Naive thymus-derived CD8-positive, alpha-beta T cell (primary cell): ENCODE measurements at regions not wholly inside any gene's neighbourhood (a gene's known extent, or its start where the extent isn't known, plus 50 kb on each side); places are given as distances from the start of the nearest gene placed in this dataset.
"Not testable (repeated sequence)": the region's sequence is repeated elsewhere in the genome, so short reads cannot be mapped to it uniquely, and the experiment has no call there.

Source experiments
- ATAC-seq, 2 donors: fragments of 150-1000 bp; cut with Tn5 transposase in 1 of 2; sonication (Bioruptor Pico), chemical (Tn5 transposase) in 1 of 2; 1 replicate in 1 of 2; 2 replicates in 1 of 2; pipeline ENCODE4 v1.10.0; 2021; ENCODE audit warnings: mild to moderate bottlenecking in 2 of 2, moderate library complexity in 2 of 2
- POLR2A ChIA-PET: fragments of 350-600 bp; sonication (Branson Sonifier 250); formaldehyde crosslinking; loops from one replicate; lab custom pipeline; 2021; ENCODE audit warnings: antibody characterized with exemption; lab: Charles Lee
- DNase-seq, 10 donors: peaks; one replicate each; pipeline versions ENCODE4 v3.0.0 to v3.0.0-alpha.2; 2020 to 2022
- H3K27ac Mint-ChIP-seq, 10 donors: one replicate each; pipeline ENCODE4 v1.8.0; 2020 to 2022; ENCODE audit warnings: mild to moderate bottlenecking in 10 of 10, mixed read lengths in 10 of 10, moderate library complexity in 4 of 10, inconsistent platforms in 1 of 10
- H3K27me3 Mint-ChIP-seq, 5 donors: one replicate each; pipeline ENCODE4 v1.8.0; 2021 to 2022; ENCODE audit warnings: mixed read lengths in 5 of 5
- H3K36me3 Mint-ChIP-seq, 3 donors: one replicate each; pipeline ENCODE4 v1.8.0; 2020 to 2022; ENCODE audit warnings: mixed read lengths in 3 of 3, mild to moderate bottlenecking in 2 of 3, inconsistent platforms in 1 of 3
- H3K4me1 Mint-ChIP-seq, 4 donors: one replicate each; pipeline ENCODE4 v1.8.0; 2021 to 2022; ENCODE audit warnings: mixed read lengths in 4 of 4
- H3K4me3 Mint-ChIP-seq, 10 donors: one replicate each; pipeline ENCODE4 v1.8.0; 2020 to 2022; ENCODE audit warnings: mild to moderate bottlenecking in 10 of 10, mixed read lengths in 10 of 10, moderate library complexity in 6 of 10, inconsistent platforms in 1 of 10
- H3K9me3 Mint-ChIP-seq, 9 donors: one replicate each; pipeline ENCODE4 v1.8.0; 2020 to 2022; ENCODE audit warnings: mixed read lengths in 9 of 9, mild to moderate bottlenecking in 3 of 9, inconsistent platforms in 1 of 9, moderate library complexity in 1 of 9

- POLR2A ChIA-PET, DNase-seq, H3K4me3 Mint-ChIP-seq, ATAC-seq, H3K36me3 Mint-ChIP-seq, H3K4me1 Mint-ChIP-seq, H3K27ac Mint-ChIP-seq: not testable (repeated sequence)
- Mint-ChIP-seq H3K27me3 (peaks cover 0 to 14% (median 0%) of the 10 kb centered on the region in 5 donors), H3K9me3 (peaks cover 0 to 15% (median 6%) of the 10 kb centered on the region in 9 donors)
These were observed 305.8 kb upstream of the POTED start for GRCh38 chr21:13303763-13304162.

GRCh38 chr21:13304901-13305300 lies 304.7 kb upstream of the POTED start:
- H3K27me3 Mint-ChIP-seq, result peaks cover 0 to 14% (median 0%) of the 10 kb centered on the region in 5 donors
- POLR2A ChIA-PET, H3K36me3 Mint-ChIP-seq, ATAC-seq, H3K4me3 Mint-ChIP-seq, H3K27ac Mint-ChIP-seq, H3K4me1 Mint-ChIP-seq, DNase-seq: not testable (repeated sequence)
- peaks cover 0 to 15% (median 5%) of the 10 kb centered on the region in 9 donors for H3K9me3 Mint-ChIP-seq

- H3K4me3 Mint-ChIP-seq, H3K27ac Mint-ChIP-seq, ATAC-seq, H3K27me3 Mint-ChIP-seq, H3K4me1 Mint-ChIP-seq, H3K36me3 Mint-ChIP-seq, POLR2A ChIA-PET: not testable (repeated sequence)
- peaks cover 0 to 15% (median 0%) of the 10 kb centered on the region in 9 donors for H3K9me3 Mint-ChIP-seq
- DNase-seq, result peak in 1 of 10 donors; percentile 31
These were observed 299.5 kb upstream of the POTED start for GRCh38 chr21:13310120-13310519.

- H3K4me3 Mint-ChIP-seq, H3K27ac Mint-ChIP-seq, POLR2A ChIA-PET, H3K36me3 Mint-ChIP-seq, H3K4me1 Mint-ChIP-seq, DNase-seq, H3K27me3 Mint-ChIP-seq: not testable (repeated sequence)
- ATAC-seq, result peak in 1 of 2 donors; percentile 33
- H3K9me3 Mint-ChIP-seq, result peaks cover 0 to 15% (median 0%) of the 10 kb centered on the region in 9 donors
These were observed 298.7 kb upstream of the POTED start for GRCh38 chr21:13310570-13311524.

GRCh38 chr21:13318718-13319117 lies 290.9 kb upstream of the POTED start:
- ATAC-seq, DNase-seq, H3K4me1 Mint-ChIP-seq, H3K4me3 Mint-ChIP-seq, H3K27ac Mint-ChIP-seq, POLR2A ChIA-PET, H3K36me3 Mint-ChIP-seq, H3K27me3 Mint-ChIP-seq: not testable (repeated sequence)
- H3K9me3 Mint-ChIP-seq, result peaks cover 0 to 25% (median 6%) of the 10 kb centered on the region in 9 donors

- H3K4me1 Mint-ChIP-seq, H3K27ac Mint-ChIP-seq, ATAC-seq, H3K27me3 Mint-ChIP-seq, H3K4me3 Mint-ChIP-seq, POLR2A ChIA-PET, DNase-seq, H3K36me3 Mint-ChIP-seq: not testable (repeated sequence)
- H3K9me3 Mint-ChIP-seq, result peaks cover 0 to 22% (median 6%) of the 10 kb centered on the region in 9 donors
These were observed 287.7 kb upstream of the POTED start for GRCh38 chr21:13321919-13322318.

GRCh38 chr21:13340670-13341234 lies 268.8 kb upstream of the POTED start:
- H3K27ac Mint-ChIP-seq, POLR2A ChIA-PET, DNase-seq, ATAC-seq, H3K27me3 Mint-ChIP-seq, H3K4me3 Mint-ChIP-seq, H3K9me3 Mint-ChIP-seq, H3K4me1 Mint-ChIP-seq, H3K36me3 Mint-ChIP-seq: not testable (repeated sequence)

GRCh38 chr21:13351521-13351920 lies 258.1 kb upstream of the POTED start:
- H3K4me1 Mint-ChIP-seq, H3K36me3 Mint-ChIP-seq, DNase-seq, H3K27ac Mint-ChIP-seq, ATAC-seq, H3K27me3 Mint-ChIP-seq, H3K9me3 Mint-ChIP-seq, H3K4me3 Mint-ChIP-seq, POLR2A ChIA-PET: not testable (repeated sequence)

- H3K27me3 Mint-ChIP-seq, DNase-seq, ATAC-seq, H3K4me1 Mint-ChIP-seq, H3K27ac Mint-ChIP-seq, POLR2A ChIA-PET, H3K9me3 Mint-ChIP-seq, H3K36me3 Mint-ChIP-seq, H3K4me3 Mint-ChIP-seq: not testable (repeated sequence)
These were observed 249.4 kb upstream of the POTED start for GRCh38 chr21:13360175-13360574.

- ATAC-seq, result no peak
- Mint-ChIP-seq H3K4me1 (no peaks in the 10 kb centered on the region), H3K36me3 (no peaks in the 10 kb centered on the region), H3K4me3 (no peak overlapping the region), H3K27me3 (peaks cover 0 to 4% (median 0%) of the 10 kb centered on the region in 5 donors), H3K27ac (no peak overlapping the region), H3K9me3 (peaks cover 0 to 10% (median 7%) of the 10 kb centered on the region in 9 donors)
- POLR2A ChIA-PET, result no interaction called here
- no peak for DNase-seq
These were observed 241.4 kb upstream of the POTED start for GRCh38 chr21:13368200-13368599.

- POLR2A ChIA-PET, ATAC-seq: not testable (repeated sequence)
These were observed 236.9 kb upstream of the POTED start for GRCh38 chr21:13372721-13373120.

GRCh38 chr21:13378943-13379342 lies 230.6 kb upstream of the POTED start:
- ATAC-seq, result not testable (repeated sequence)
- peaks cover 0 to 17% (median 7%) of the 10 kb centered on the region in 9 donors for H3K9me3 Mint-ChIP-seq

More at GRCh38 chr21:13372721-13373120, 236.9 kb upstream of the POTED start:
- H3K4me3 Mint-ChIP-seq, H3K27me3 Mint-ChIP-seq, DNase-seq, H3K36me3 Mint-ChIP-seq, H3K4me1 Mint-ChIP-seq: not testable (repeated sequence)
- H3K9me3 Mint-ChIP-seq, result peaks cover 0 to 24% (median 7%) of the 10 kb centered on the region in 9 donors
- H3K27ac Mint-ChIP-seq, result peak overlapping the region in 1 of 10 donors; percentile 63

GRCh38 chr21:13379566-13379965 lies 230.0 kb upstream of the POTED start:
- H3K36me3 Mint-ChIP-seq, ATAC-seq, POLR2A ChIA-PET: not testable (repeated sequence)

More at GRCh38 chr21:13378943-13379342, 230.6 kb upstream of the POTED start:
- POLR2A ChIA-PET, H3K4me3 Mint-ChIP-seq, H3K36me3 Mint-ChIP-seq, H3K27ac Mint-ChIP-seq, H3K4me1 Mint-ChIP-seq, DNase-seq, H3K27me3 Mint-ChIP-seq: not testable (repeated sequence)

More at GRCh38 chr21:13379566-13379965, 230.0 kb upstream of the POTED start:
- H3K27me3 Mint-ChIP-seq, H3K4me3 Mint-ChIP-seq, H3K27ac Mint-ChIP-seq, H3K4me1 Mint-ChIP-seq, DNase-seq: not testable (repeated sequence)
- peaks cover 0 to 13% (median 4%) of the 10 kb centered on the region in 9 donors for H3K9me3 Mint-ChIP-seq
